ENCODE measurements at regions not wholly inside any gene's neighbourhood (a gene's known extent, or its start where the extent isn't known, plus 50 kb on each side); places are given as distances from the start of the nearest gene placed in this dataset.
"Not testable (repeated sequence)": the region's sequence is repeated elsewhere in the genome, so short reads cannot be mapped to it uniquely, and the experiment has no call there.

GRCh38 chr5:101915554-101915953 is 380.5 kb downstream of the SLCO4C1 start:
- no peak for DNase-seq

DNA sequence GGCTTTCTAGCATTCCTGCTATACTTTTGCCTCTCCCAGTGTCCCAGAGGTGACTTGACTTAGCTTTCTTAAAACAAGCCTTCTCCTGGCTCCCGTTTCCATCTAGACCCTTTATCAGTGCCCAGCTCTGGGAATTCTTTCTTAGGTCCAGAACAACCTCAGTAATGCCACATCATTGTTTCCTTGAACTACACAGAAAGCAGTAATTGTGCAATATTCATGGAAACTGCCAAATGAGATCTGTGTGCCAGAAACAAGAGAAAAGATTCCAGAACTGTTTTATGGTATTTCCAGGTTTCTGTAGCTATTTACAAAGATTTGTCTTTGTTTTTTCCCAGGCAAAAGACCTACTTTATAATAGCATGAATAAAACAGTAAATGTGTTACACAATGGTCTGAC is 391.3 kb downstream of the SLCO4C1 start:
- no peak for DNase-seq

- no peak for DNase-seq
Observed at GRCh38 chr5:101897914-101898313, 398.2 kb downstream of the SLCO4C1 start.

GRCh38 chr5:101894985-101895384 is 401.1 kb downstream of the SLCO4C1 start:
- DNase-seq: no peak

GRCh38 chr5:101878190-101878589 is 417.9 kb downstream of the SLCO4C1 start:
- DNase-seq: no peak

GRCh38 chr5:101877451-101877850 is 418.6 kb downstream of the SLCO4C1 start:
- DNase-seq: no peak

GRCh38 chr5:101866473-101866872 is 429.6 kb downstream of the SLCO4C1 start:
- DNase-seq: no peak

GRCh38 chr5:101860563-101860962 is 435.5 kb downstream of the SLCO4C1 start:
- DNase-seq: no peak

- no peak for DNase-seq
Observed at GRCh38 chr5:101860145-101860544, 435.9 kb downstream of the SLCO4C1 start.

DNA sequence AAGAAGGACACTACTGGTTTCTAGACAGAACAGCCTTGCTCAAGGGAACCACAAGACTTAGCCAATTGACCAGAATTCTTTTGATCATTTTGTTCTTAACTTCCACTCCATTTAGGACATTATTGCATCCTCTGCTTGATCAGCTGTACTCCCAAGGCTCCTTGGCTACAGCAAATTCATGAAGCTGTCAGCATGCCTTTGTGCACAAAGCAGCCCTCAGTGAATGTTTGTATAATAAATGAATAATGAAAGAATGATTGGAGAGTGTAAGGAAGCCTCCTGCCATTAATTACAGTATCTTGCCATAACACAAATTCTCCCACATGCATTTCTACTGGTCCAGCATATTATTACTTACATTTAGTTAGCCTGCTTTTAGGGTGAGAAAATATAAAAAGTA is 449.6 kb downstream of the SLCO4C1 start:
- no peak for DNase-seq

DNA sequence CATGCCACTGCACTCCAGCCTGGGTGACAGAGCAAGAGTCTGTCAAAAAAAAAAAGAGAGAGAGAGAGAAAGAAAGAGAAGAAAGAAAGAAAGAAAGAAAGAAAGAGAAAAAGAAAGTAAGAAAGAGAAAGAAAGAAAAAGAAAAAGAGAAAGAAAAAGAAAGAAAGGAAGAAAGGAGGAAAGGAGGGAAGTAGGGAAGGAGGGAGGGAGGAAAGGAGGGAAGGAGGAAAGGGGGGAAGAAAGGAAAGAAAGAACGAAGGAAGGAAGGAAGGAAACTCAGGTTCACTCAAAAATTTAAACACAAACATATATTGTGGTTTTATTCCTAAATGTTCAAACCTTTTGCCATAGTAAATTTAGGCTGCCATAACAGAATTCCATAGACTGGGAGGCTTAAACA is 453.0 kb downstream of the SLCO4C1 start:
- DNase-seq: no peak

GRCh38 chr5:101838435-101838834 is 457.6 kb downstream of the SLCO4C1 start:
- DNase-seq: no peak

GRCh38 chr5:101829255-101829654 is 466.8 kb downstream of the SLCO4C1 start:
- no peak for DNase-seq

- no peak for DNase-seq
Observed at GRCh38 chr5:101811466-101811865, 484.6 kb downstream of the SLCO4C1 start.

- no peak for DNase-seq
Observed at GRCh38 chr5:101806410-101806809, 489.7 kb downstream of the SLCO4C1 start.

GRCh38 chr5:101796427-101796826 is 499.7 kb downstream of the SLCO4C1 start:
- no peak for DNase-seq

GRCh38 chr5:101788797-101789196 is 507.3 kb downstream of the SLCO4C1 start:
- no peak for DNase-seq

GRCh38 chr5:101785090-101785489 is 511.0 kb downstream of the SLCO4C1 start:
- no peak for DNase-seq

DNA sequence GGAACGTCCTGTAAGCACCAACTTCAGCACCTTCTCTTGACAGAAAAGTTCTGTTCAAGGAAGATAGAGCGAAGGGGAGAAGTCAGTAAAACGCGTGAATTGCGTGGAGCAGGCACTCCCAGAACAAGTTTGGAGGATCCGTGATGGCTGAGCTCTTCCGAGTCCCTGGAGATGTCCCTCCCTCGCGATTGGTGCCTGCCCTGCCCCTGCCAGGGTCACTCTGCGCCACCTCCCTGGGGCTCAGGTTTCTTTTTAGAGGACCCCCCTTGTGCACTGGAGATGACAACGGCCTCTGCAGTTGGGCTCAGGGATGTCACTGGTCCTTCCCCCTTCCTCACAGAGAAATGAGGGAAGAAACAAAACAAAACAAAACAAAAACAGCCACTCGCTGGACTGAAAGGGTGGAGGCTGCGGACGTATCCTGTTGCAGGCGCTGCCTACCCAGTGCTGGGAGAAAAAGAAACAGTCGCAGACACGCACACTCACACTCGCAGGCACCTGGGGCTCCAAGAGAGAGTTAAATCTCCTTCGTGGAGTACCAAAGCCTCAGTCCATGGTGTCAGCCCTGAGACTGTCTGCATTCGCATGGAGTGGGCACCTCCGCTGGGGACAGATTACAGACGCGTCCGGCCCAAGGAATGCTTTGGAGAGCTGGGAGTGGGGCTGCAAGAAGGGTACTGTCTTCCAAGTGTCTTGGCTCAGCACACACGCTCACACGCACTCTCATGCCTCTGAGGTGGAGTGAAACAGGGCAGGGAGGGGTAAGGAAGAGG is 512.7 kb downstream of the SLCO4C1 start:
- DNase-seq: no peak

- no peak for DNase-seq
Observed at GRCh38 chr5:101782352-101783103, 513.6 kb downstream of the SLCO4C1 start.

DNA sequence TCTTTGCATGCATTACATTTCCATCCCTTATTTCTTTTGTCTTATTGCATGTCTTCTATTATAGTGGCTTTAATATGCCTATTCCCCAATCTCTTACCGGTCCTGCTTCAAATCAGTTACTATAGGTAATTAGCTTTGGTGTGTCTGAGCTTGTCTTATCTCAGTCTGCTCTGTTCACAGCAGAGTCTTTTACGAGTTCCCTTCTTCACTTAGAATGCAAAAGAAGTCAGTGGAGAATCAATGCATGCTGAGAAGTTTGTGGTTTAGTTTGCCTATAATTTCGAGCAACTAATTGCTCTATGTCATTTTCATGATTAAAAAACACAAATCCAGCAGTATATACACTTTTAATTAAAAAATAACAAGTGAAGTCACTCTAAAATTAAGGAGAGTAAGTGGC is 545.0 kb downstream of the SLCO4C1 start:
- DNase-seq: no peak

- not testable (repeated sequence) for DNase-seq
Observed at GRCh38 chr5:101743000-101743399, 553.1 kb downstream of the SLCO4C1 start.

GRCh38 chr5:101728933-101729332 is 567.2 kb downstream of the SLCO4C1 start:
- no peak for DNase-seq

GRCh38 chr5:101721543-101721942 is 574.5 kb downstream of the SLCO4C1 start:
- DNase-seq: no peak
